ENCODE measurements at regions not wholly inside any gene's neighbourhood (a gene's known extent, or its start where the extent isn't known, plus 50 kb on each side); places are given as distances from the start of the nearest gene placed in this dataset.

GRCh38 chr1:229971141-229971540 is 95.9 kb upstream of the GALNT2 start:
- Histone ChIP-seq H3K4me3 (no peak overlapping the region), H3K27ac (no peak overlapping the region), H3K4me1 (no peaks in the 10 kb centered on the region), H3K36me3 (no peaks in the 10 kb centered on the region), H3K27me3 (no peaks in the 10 kb centered on the region), H3K9me3 (peaks cover 0 to 4% (median 0%) of the 10 kb centered on the region in 3 donors)
- intact Hi-C loops (cut with DNase I; ENCODE audit: low total_unique reads): no loop called here
- no peak for DNase-seq
- TF ChIP-seq, protein P1, sequence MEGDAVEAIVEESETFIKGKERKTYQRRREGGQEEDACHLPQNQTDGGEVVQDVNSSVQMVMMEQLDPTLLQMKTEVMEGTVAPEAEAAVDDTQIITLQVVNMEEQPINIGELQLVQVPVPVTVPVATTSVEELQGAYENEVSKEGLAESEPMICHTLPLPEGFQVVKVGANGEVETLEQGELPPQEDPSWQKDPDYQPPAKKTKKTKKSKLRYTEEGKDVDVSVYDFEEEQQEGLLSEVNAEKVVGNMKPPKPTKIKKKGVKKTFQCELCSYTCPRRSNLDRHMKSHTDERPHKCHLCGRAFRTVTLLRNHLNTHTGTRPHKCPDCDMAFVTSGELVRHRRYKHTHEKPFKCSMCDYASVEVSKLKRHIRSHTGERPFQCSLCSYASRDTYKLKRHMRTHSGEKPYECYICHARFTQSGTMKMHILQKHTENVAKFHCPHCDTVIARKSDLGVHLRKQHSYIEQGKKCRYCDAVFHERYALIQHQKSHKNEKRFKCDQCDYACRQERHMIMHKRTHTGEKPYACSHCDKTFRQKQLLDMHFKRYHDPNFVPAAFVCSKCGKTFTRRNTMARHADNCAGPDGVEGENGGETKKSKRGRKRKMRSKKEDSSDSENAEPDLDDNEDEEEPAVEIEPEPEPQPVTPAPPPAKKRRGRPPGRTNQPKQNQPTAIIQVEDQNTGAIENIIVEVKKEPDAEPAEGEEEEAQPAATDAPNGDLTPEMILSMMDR (IDR thresholded peaks at IDR 0.05): no peak

- Histone ChIP-seq H3K27ac (no peak overlapping the region), H3K4me1 (no peaks in the 10 kb centered on the region), H3K4me3 (no peak overlapping the region), H3K36me3 (no peaks in the 10 kb centered on the region), H3K27me3 (no peaks in the 10 kb centered on the region), H3K9me3 (peaks cover 0 to 9% (median 7%) of the 10 kb centered on the region in 3 donors)
- DNase-seq: no peak
- TF ChIP-seq, protein P1 (IDR thresholded peaks at IDR 0.05): no peak
- intact Hi-C loops (cut with DNase I; ENCODE audit: low total_unique reads): no loop called here
These were observed 94.3 kb upstream of the GALNT2 start for GRCh38 chr1:229972600-229973296.

GRCh38 chr1:229973297-229973612 is 93.8 kb upstream of the GALNT2 start:
- Histone ChIP-seq H3K27me3 (no peaks in the 10 kb centered on the region), H3K27ac (no peak overlapping the region), H3K4me3 (no peak overlapping the region), H3K9me3 (peaks cover 0 to 14% (median 7%) of the 10 kb centered on the region in 3 donors), H3K36me3 (no peaks in the 10 kb centered on the region), H3K4me1 (no peaks in the 10 kb centered on the region)
- intact Hi-C loops (cut with DNase I; ENCODE audit: low total_unique reads): no loop called here
- no peak for DNase-seq
- TF ChIP-seq, protein P1 (IDR thresholded peaks at IDR 0.05): no peak

- Histone ChIP-seq H3K4me3 (no peak overlapping the region), H3K4me1 (no peaks in the 10 kb centered on the region), H3K9me3 (peaks cover 0 to 16% (median 7%) of the 10 kb centered on the region in 3 donors), H3K36me3 (no peaks in the 10 kb centered on the region), H3K27ac (no peak overlapping the region), H3K27me3 (no peaks in the 10 kb centered on the region)
- DNase-seq: no peak
- intact Hi-C loops (cut with DNase I; ENCODE audit: low total_unique reads): no loop called here
- TF ChIP-seq, protein P1 (IDR thresholded peaks at IDR 0.05): no peak
These were observed 92.0 kb upstream of the GALNT2 start for GRCh38 chr1:229975047-229975446.

DNA sequence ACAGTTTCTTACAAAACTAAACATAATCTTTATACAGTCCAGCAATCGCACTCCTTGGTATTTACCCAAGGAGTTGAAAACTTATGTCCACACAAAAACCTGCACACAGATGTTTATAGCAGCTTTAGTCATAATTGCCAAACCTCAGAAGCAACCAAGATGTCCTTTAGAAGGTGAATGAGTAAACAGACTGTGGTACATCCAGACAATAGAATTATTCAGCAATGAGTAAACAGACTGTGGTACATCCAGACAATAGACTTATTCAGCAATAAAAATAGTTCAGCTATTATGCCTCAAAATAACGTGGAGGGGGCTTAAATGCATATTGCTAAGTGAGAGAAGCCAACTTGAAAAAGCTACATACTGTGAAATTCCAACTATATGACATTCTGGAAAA is 87.0 kb upstream of the GALNT2 start:
- TF ChIP-seq, protein P1 (IDR thresholded peaks at IDR 0.05): no peak
- no peaks in the 10 kb centered on the region for H3K4me1 ChIP-seq
- DNase-seq: no peak
- H3K27me3 ChIP-seq: no peaks in the 10 kb centered on the region
- H3K9me3 ChIP-seq: peaks cover 0 to 16% (median 7%) of the 10 kb centered on the region in 3 donors
- H3K27ac ChIP-seq: no peak overlapping the region
- no peak overlapping the region for H3K4me3 ChIP-seq
- H3K36me3 ChIP-seq: no peaks in the 10 kb centered on the region
- intact Hi-C loops (cut with DNase I; ENCODE audit: low total_unique reads): no loop called here

DNA sequence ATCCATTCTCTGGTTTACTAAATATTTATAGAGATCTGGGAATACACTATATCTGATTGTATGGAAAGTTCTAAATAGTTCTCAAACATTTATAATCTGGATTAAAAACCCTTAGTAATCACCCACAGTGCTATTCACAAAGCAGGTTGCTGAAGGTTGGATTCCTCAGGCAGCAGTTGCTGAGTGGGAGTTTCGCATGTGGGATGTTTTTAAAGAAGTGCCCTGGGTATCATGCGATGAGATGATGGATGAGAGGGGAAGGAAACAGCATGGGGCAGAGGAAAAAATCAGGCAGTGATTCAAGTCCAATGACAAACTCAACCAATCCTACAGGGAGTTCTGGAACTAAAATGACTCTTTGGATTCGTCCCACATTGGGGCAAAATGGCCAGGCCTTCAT is 85.3 kb upstream of the GALNT2 start:
- no peaks in the 10 kb centered on the region for H3K27me3 ChIP-seq
- no peak overlapping the region for H3K4me3 ChIP-seq
- H3K27ac ChIP-seq: no peak overlapping the region
- no peak for DNase-seq
- H3K36me3 ChIP-seq: no peaks in the 10 kb centered on the region
- TF ChIP-seq, protein P1 (IDR thresholded peaks at IDR 0.05): no peak
- H3K9me3 ChIP-seq: peaks cover 0 to 16% (median 0%) of the 10 kb centered on the region in 3 donors
- H3K4me1 ChIP-seq: no peaks in the 10 kb centered on the region
- intact Hi-C loops (cut with DNase I; ENCODE audit: low total_unique reads): no loop called here
